NCI-H2227 treated with DMSO at 0.1 percent for 48 hours (cell line): ENCODE measurements at regions not wholly inside any gene's neighbourhood (a gene's known extent, or its start where the extent isn't known, plus 50 kb on each side); places are given as distances from the start of the nearest gene placed in this dataset.
"Not testable (repeated sequence)": the region's sequence is repeated elsewhere in the genome, so short reads cannot be mapped to it uniquely, and the experiment has no call there.

Source experiments
- DNase-seq: peaks from one replicate; lab custom pipeline; 2025; lab: John Stamatoyannopoulos, UW

DNA sequence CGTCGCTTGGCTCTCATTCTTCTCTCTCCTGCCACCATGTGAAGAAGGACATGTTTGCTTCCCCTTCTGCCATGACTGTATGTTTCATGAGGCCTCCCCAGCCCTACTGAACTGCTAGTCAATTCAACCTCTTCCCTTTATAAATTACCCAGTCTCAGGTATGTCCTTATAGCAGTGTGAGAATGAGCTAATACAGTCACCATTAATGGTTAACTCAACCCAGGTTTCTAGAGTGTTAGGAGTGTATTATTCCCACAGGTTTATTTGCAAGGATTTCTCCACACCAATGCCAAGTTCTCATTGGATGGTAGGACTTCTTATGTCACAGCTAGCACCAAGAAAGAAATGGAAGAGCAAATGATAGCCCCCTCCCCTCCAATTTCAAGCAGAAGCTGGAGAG lies 71.9 kb downstream of the DYNAP start:
- DNase-seq, result no peak

DNA sequence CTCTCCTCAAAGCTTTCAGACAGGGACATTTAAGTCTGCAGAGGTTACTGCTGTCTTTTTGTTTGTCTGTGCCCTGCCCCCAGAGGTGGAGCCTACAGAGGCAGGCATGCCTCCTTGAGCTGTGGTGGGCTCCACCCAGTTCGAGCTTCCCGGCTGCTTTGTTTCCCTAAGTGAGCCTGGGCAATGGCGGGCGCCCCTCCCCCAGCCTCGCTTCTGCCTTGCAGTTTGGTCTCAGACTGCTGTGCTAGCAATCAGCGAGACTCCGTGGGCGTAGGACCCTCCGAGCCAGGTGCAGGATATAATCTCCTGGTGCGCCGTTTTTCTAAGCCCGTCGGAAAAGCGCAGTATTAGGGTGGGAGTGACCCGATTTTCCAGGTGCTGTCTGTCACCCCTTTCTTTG lies 78.7 kb downstream of the DYNAP start:
- not testable (repeated sequence) for DNase-seq

DNA sequence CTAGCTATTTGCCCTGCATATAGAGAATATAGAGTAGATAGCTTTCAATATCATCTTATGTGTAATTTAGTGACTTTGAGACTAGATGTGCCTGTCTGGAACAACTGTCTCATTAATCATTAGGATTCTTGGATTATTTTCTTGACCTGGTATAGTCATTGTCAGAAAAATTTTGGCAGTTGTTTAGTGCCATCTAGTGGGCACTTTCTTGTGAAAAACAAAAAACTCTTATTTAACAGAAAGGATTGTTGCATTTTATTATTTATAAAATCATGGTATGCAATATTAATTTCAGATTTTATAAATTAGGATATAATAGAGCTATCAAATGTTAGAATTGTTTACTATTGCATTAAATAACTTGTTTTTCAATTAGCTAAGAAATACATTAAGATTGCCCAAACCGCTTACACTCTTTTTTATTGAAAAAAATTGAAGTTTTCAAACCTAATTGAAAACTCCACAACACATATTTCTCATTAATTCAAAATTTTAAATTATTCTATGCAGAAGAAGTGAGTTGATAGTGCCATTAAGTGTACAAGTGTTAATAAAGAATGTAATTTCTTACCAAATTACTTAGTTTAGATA lies 80.3 kb downstream of the DYNAP start:
- peak; percentile 56 for DNase-seq

DNA sequence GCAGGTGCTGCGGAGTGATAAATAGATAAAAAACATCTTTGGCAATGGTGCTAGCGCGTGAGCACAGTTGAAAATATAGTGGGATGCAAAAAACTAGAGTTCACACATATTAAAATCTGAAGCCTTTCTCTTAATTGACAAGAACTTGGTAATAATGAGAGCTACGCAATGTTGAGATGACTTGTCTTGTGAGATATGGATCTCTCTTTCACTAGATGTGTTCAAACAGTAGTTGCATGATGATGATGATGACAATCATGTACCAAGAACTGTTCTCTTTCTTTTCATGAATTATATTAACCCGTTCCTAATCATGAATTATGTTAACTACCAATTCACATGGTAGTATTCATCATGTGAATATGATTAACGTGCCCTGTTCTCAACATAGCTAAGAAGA lies 81.1 kb downstream of the DYNAP start:
- no peak for DNase-seq

DNA sequence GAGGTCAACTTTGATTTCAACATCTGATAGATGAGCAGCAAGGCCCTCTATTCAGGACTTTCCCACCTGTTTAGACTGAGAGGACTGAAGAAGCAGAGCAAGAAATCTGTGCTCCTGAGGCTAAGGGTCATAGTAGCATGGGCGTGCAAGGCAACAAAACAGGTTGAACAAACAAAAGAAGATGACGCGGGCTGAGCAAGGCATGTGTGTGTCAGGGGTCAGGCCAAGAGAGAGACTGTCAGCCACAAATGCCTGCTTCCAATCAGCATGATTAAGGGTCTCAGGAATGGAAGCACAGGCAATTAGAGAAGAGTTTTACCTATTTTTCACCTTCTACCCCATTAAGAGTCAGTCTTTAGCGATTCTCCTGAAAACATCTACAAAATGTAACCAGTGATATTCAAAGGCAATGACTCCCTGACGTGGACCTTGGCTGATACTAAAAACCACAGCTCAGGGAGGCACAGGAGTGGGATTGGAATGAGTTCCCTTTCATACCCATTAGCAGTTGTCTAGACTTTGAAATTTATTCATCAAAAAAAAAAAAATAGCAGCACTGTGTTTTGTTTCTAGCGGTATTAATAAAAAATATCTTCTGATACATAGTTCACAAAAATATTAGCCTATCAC lies 81.9 kb downstream of the DYNAP start:
- peak; percentile 17 for DNase-seq

DNA sequence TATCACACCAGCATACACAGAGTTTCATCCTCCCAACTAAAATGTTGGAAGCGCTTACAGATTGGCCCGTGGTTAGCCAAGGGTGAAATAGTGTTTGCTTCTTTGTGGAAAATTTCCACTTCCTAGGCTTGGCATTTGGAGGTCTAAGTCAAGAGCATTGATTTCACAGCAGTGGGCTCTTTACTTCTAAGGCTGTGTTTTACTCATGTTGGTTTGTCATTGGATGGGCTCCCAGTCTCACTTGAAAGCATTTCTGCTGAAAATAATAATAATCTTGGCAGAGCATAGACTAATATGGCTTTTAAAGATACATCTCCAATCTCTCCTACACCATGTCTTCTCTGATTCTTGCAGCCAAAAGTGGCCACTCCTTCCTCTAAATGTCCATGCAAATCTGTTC lies 82.9 kb downstream of the DYNAP start:
- peak; percentile 62 for DNase-seq

DNA sequence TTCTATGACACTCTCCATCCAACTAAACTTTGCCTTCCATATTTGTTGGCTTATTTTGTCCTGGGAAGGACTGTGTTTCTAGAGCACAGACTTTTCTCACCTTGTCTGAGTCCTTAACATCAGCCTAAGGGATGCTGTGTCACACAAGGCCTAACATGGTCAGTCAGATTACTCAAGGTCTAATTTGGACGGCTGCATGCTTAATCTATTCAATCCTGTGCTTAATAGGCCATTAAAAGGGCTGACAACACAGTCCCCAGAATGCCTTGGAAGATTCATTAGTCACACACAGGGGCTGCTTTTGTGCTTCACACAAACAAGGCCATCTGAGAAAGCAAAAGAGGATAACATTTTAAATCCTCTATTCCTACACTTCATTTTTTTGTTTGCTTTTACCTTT lies 84.0 kb downstream of the DYNAP start:
- DNase-seq, result no peak

DNA sequence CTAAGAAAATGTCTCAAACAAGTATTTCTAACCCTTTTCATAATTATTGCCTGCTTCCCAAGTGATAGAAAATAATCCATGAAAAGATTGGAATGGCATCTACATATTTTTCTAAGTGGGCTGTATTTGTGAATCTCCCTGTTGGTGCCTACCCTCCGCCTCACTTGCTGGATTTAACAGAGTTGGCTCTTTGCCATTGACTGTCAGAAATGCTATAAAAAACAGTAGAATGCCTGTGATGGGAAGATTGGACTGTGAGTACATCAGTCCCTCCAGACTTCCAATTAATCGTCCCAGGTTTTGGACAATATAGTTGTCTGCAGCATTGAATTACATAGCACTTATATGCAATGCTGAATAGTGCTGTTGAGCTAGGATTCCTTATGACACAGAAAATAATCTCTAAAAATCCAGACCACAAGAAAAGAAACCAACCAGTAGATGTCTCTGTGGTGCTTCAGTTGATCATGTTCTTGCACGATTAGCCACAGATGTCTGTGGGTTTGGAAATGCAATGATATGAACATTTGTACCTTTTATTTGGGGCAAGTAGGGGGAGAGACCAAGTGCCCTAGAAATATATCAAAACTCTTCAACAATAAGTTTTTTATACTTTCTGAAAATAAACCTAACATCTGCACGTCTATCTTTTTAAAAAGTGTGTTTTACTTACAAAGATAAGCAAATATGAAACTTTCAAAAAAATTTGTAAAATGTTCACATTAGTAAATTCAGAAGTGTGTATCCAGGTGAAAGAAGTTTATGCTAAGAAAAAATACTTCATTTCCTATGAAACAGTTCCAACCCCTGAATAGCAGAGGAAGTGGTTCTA lies 88.5 kb downstream of the DYNAP start:
- DNase-seq, result peak; percentile 80

DNA sequence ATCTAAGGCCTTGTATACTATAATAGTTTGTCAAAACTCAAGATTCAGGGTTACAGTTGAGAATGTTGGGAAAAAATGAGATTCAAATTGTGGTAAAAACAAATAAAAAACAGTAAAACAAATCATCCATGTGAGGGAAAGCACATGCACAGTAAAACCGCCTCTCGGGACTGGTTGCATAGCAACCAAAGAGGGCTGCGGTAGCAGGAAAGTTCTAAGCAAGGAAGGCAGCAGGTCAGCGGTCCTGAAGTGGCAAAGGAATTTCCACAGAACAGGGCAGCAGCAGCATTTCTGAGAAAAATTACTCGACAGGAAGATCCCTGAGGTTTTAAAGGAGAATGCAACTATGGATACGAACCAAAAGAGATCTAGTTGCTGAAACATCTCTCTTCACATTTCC lies 93.7 kb downstream of the DYNAP start:
- DNase-seq, result peak; percentile 45

DNA sequence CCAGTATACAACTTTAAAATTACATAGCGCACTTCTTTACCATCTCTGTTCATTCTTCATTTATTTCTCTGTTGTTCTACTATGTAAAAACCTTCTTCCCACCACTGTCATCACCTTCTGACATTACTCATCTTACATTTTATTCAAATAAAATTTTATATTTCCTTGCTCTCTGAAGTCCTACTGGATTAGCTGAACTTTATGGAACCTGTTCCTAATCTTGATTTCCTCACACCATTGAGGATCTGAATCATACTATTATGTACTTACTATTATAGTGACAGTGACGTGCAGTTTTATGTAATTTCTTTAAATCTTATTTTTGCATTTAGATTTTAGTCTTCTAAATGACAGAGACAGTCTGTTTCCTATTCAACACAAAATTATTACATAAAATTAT lies 98.3 kb downstream of the DYNAP start:
- DNase-seq, result no peak

DNA sequence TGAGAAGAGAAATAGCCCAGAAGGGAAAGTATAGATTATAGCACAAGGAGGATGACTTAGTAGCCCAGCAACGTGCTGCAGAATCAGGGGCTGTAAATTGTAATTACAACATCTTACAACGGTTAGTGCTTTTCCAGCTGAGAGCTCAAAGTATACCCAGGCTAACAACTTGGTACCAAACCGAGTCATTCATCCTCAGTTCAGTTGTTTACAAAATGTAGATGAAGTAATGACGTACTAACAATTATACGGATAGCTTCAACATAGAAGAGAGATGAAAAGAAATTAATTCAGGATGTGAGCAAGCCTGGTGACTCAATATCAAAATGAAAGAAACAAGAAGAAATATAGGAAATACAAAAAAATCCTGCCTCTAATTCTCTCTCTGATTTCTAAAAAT lies 99.2 kb downstream of the DYNAP start:
- DNase-seq, result peak; percentile 51

DNA sequence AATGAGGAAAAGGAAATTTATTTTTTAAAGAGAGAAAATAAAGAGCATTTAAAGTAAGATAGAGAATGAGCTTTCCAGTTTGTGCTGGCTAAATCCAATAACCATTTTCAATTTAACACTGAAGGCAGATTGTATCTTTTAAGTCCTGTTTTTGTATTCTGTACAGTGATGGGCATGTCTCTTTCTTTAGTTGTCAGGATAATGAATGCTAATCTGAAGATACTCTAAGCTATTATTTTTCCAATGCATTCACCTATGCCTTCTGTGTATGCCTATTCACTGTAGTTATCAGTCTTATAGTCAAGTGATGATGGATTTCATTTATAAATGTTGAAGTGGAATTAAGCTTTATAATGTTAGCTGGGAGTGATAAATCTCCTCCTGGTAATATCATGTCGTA lies 101.4 kb downstream of the DYNAP start:
- no peak for DNase-seq

DNA sequence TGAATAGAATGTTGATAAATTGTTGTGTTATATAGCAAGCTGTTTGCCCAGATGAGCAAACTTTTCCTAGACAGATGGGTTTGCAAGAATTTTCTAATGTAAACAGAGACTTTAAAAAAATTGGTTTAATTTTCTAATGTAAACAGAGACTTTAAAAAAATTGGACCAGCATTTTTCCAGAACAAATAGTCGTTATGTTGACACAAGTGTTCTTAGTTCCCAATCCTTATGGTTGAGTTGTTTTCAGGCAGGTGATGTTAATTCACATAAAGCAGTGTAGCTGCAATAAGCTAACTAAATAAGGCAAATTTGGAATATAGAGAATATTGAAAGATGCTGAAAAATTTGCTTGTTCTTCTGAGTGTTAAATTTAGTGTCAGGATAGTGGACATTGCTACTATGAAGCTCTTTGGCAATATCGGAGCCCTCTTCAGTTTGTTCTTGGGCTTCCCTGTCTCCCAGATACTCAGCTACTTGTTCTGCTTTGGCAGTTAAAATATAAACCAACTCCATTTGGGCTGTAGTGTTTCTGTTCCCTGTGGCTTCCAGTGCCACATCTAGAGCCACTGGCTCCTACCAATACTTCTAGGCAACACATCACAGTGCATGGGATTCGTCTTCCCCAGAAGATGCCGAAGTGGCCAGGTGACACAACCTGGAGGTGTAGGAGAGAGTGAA lies 105.7 kb downstream of the DYNAP start:
- no peak for DNase-seq

DNA sequence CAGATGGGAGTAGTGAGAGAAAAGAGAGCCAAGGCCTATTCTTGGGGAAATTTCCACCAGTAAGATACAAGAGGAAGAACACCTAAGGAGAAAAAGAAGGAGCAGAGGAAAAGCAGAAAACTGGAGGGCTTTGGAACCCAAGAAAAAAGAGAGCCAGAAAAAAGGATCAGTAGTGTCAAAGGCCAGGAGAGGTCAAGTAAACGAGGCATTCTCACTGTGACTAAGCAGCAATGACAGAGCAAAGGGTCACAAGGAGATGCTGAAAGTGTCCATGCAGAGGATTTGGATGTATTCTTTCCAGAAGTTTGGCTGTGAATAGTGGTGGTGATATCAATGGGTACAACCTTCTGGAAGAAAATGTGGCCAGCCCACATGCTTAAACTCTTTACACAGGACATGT lies 109.5 kb downstream of the DYNAP start:
- DNase-seq, result no peak

DNA sequence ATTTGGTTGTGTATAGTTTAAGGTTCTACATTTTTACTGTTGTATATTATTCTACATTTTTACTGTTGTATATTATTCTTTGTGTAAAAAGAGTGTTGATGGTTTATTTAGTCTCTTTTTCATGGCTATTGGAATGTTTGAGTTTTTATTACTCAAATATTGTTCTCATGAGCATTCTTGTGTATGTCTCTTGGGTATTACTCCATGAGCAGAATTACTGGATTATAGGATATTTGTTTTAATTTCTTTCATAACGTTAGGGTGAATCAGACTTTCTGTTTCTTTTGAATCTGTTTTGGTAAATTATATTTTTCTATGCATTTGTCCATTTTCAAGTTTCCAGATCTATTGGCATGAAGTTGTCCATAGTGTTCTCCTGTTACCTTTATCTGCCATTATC lies 111.6 kb downstream of the DYNAP start:
- DNase-seq, result no peak

DNA sequence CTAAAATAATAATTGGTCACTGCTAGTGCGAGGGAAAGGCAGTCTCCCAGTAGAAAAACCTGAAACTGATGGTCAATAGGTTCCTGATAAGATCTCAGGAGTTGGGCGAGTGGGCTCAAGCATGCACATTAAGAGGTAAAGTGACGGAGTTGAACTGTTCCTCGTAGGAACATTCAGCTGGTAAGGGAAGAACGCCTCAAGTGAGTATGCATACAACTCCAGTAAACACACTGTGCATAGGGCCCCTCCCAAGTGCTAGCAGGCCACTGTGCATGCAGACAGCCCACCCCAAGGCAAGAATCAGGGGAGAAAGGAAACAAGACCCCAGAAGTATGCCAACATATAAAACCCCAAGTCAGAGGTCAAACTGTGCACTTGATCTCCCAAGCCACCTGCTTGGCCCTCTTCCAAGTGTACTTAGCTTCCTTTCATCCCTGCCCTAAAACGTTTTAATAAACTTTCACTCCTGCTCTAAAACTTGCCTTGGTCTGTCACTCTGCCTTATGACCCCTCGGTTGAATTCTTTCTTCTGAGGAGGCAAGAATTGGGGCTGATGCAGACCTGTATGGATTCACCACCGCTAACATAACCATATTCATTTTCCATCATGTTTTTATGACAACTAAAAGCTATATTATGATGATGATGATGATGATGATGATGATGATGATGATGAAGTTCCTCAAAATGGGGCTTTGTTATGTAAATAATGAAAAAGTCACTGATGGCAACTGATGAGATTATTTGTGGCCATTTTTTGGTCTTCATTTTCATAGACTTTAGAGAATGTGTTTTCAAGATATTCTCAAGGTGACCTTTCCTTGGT lies 118.0 kb upstream of the RAB27B start:
- no peak for DNase-seq

DNA sequence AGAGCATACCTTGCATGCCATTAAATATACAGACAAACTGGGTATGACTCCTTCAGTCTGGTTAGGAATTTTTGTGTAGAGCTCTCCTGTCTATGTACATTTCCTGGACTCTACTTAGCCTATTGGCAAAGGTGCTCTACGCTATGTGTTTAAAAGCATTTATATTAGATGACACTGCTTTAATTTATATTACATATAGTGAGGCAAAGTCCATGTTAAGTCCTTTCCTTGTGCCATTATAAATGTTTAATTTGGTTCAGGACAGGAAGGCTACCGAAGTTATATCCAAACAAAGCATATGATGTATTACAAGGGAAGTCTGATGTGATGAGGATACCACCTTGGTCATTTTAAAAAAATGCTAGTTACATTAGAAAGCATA lies 117.4 kb upstream of the RAB27B start:
- no peak for DNase-seq

DNA sequence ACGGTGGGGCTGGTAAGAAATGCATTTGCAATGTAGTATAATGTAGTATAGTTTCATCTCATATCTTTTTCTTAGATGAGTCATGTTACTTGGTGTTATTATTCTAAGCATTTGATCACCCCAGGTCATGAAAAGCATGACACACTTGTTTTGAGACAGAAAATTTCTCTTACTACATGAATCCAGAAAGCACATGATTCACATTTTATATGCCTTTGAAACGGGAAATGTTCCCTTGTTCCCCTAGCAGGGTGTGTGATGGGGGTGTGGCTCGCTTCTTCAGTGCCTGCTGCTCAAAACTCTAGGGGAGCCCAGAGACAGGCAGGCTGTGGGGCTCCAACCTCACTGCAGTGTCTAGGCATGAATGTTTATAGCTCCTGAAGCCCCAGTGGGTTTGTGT lies 116.0 kb upstream of the RAB27B start:
- DNase-seq, result no peak

DNA sequence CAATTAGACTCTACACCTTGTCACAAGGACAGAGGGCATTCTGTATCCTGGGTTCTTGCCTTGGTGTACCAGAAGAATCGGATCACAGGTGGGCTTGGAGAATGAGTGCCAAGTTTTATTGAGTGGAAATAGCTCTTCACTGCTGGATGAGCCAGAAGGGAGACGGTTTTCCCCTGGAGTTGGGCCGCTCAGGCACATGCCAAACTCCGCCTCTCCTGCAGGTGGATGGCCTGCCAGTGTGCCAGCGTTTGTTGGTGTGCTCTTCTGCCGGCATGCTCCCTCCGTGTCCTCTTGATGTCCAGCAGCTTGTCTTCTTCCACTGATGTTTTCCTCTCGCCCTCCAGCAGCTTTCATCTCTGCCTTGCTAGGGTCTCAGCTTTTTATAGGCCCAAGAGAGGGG lies 115.5 kb upstream of the RAB27B start:
- no peak for DNase-seq

DNA sequence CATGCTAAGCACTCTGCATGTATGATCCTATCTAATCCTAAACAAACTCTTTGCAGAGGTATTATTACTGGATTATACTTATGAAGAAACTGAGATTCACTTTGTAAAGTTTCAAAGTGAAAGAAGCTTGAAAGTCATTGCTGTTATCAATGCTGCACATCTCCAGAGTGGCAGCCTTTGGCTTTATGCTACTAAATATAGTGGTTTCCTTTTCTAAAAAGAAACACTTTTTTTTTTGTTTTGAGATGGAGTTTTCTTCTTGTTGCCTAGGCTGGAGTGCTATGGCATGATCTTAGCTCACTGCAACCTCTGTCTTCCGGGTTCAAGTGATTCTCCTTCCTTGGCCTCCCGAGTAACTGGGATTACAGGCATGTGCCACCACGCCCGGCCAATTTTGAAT lies 114.9 kb upstream of the RAB27B start:
- DNase-seq, result no peak

DNA sequence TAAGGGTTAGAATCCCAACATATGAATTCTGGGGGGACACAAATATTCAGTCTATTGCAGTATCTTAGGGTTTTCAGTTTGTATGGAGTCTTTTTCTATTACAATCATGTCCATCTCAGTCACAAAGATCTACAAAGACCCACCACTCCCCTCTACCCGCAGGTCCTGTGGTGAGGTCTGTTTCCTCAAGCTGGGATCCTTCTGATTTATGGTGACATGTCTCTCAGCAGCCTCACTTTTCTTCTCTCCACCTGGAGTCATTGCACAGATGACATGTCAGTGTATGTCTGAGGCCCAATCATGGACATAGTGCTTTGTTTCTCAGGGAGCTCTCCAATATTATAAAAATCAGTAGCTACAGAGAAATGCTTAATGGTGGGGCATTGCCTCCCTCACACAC lies 113.4 kb upstream of the RAB27B start:
- DNase-seq, result no peak

DNA sequence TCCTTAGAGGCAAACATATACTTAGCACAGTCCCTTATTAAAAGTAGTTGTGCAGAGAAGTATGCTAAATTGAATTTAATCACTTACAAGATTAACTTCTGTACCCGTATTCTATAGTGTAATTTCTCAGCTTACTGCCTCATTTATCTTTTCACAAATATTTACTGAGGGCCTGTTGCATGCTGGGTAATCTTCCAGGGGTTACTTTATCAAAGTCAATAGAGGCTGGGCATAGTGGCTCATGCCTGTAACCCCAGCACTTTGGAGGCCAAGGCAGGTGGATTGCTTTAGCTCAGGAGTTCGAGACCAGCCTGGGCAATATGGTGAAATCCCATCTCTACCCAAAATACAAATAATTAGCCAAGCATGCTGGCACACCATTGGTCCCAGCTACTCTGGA lies 111.7 kb upstream of the RAB27B start:
- no peak for DNase-seq
